ENCODE measurements at regions not wholly inside any gene's neighbourhood (a gene's known extent, or its start where the extent isn't known, plus 50 kb on each side); places are given as distances from the start of the nearest gene placed in this dataset.

GRCh38 chr1:229148041-229148671 is 122.8 kb upstream of the RAB4A start (continued):
- TF ChIP-seq PRDM4 (CRISPR knock-in tag; IDR thresholded peaks at IDR 0.05; ENCODE audit: borderline replicate concordance), result no peak
- TF ChIP-seq SATB2 (CRISPR knock-in tag; IDR thresholded peaks at IDR 0.05), result no peak
- TF ChIP-seq, protein P1, sequence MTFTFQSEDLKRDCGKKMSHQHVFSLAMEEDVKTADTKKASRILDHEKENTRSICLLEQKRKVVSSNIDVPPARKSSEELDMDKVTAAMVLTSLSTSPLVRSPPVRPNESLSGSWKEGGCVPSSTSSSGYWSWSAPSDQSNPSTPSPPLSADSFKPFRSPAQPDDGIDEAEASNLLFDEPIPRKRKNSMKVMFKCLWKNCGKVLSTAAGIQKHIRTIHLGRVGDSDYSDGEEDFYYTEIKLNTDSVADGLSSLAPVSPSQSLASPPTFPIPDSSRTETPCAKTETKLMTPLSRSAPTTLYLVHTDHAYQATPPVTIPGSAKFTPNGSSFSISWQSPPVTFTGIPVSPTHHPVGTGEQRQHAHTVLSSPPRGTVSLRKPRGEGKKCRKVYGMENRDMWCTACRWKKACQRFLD (CRISPR knock-in tag; IDR thresholded peaks at IDR 0.05; ENCODE audit: borderline replicate concordance), result 0 out of 2 replicates have a peak, but pooled peaks have one; percentile 69
- peak; percentile 21; the same call in 1 of the 2 replicates for TF ChIP-seq BORCS8-MEF2B (CRISPR knock-in tag; IDR thresholded peaks at IDR 0.05)
- TF ChIP-seq ZFX (CRISPR knock-in tag; IDR thresholded peaks at IDR 0.05; ENCODE audit: low read depth), result peak; percentile 73
- no peak for TF ChIP-seq ZFP82 (CRISPR knock-in tag; IDR thresholded peaks at IDR 0.05; ENCODE audit: borderline replicate concordance)
- TF ChIP-seq ARHGAP35 (CRISPR knock-in tag; IDR thresholded peaks at IDR 0.05; ENCODE audit: borderline replicate concordance), result peak; percentile 70; the same call in 1 of the 2 replicates
- peak; percentile 67; the same call in 1 of the 2 replicates for TF ChIP-seq MLXIP (CRISPR knock-in tag; IDR thresholded peaks at IDR 0.05; ENCODE audit: borderline replicate concordance)
- TF ChIP-seq ZNF781 (CRISPR knock-in tag; IDR thresholded peaks at IDR 0.05; ENCODE audit: borderline replicate concordance, not compliant biosample characterization), result peak; percentile 49
- peak; percentile 26; the same call in 1 of the 2 replicates for TF ChIP-seq SALL2 (CRISPR knock-in tag; IDR thresholded peaks at IDR 0.05)
- TF ChIP-seq SOX13 (IDR thresholded peaks at IDR 0.05), result no peak
- TF ChIP-seq SOX13 (CRISPR knock-in tag; conservative IDR thresholded peaks at IDR 0.05 in 1 of 2, IDR thresholded peaks at IDR 0.05 in 1 of 2), result peak in 1 of 2 experiments; percentile 83; a peak in 2 of 4 replicates
- TF ChIP-seq HNRNPH1 (optimal IDR thresholded peaks at IDR 0.05; ENCODE audit: low read depth, low read length), result no peak
- no peak for TF ChIP-seq SRSF4 (IDR thresholded peaks at IDR 0.05; ENCODE audit: low read depth, low read length, poor library complexity, severe bottlenecking)
- no peak for TF ChIP-seq ZNF674 (CRISPR knock-in tag; IDR thresholded peaks at IDR 0.05; ENCODE audit: low read depth)
- no peak for TF ChIP-seq HNRNPK (IDR thresholded peaks at IDR 0.05; ENCODE audit: low read depth, low read length, poor library complexity, severe bottlenecking)
- TF ChIP-seq WIZ (CRISPR knock-in tag; IDR thresholded peaks at IDR 0.05), result no peak
- no peak for TF ChIP-seq ZNF17 (CRISPR knock-in tag; IDR thresholded peaks at IDR 0.05)
- TF ChIP-seq REXO4 (CRISPR knock-in tag; IDR thresholded peaks at IDR 0.05; ENCODE audit: borderline replicate concordance), result no peak
- peak; percentile 80 for TF ChIP-seq ZGPAT (CRISPR knock-in tag; IDR thresholded peaks at IDR 0.05)
- TF ChIP-seq HDAC6 (IDR thresholded peaks at IDR 0.05; ENCODE audit: low read depth, low read length), result no peak

Measured in HepG2 (cell line).